ENCODE measurements at regions not wholly inside any gene's neighbourhood (a gene's known extent, or its start where the extent isn't known, plus 50 kb on each side); places are given as distances from the start of the nearest gene placed in this dataset.
"Not testable (repeated sequence)": the region's sequence is repeated elsewhere in the genome, so short reads cannot be mapped to it uniquely, and the experiment has no call there.

- Histone ChIP-seq H3K9ac (ENCODE audit: low read length) (no peak overlapping the region), H3K27ac (ENCODE audit: low read depth, low read length) (no peak overlapping the region), H3K4me3 (ENCODE audit: low read depth in 1 of 2, low read length in 2 of 2) (no peak overlapping the region)
These were observed 80.5 kb downstream of the COPRS start for GRCh38 chr17:31778523-31778922.

GRCh38 chr17:31771328-31771727 is 87.7 kb downstream of the COPRS start:
- H3K27ac ChIP-seq (ENCODE audit: low read depth, low read length) = not testable (repeated sequence)

More at GRCh38 chr17:31778523-31778922, 80.5 kb downstream of the COPRS start:
- Histone ChIP-seq H3K4me1 (ENCODE audit: insufficient read depth, low read length) (no peaks in the 10 kb centered on the region), H3K27me3 (ENCODE audit: control insufficient read depth in 1 of 2, insufficient read depth in 2 of 2, low read length in 2 of 2) (no peaks in the 10 kb centered on the region), H3K36me3 (ENCODE audit: insufficient read depth, low read length) (no peaks in the 10 kb centered on the region), H3K9me3 (ENCODE audit: low read length) (no peaks in the 10 kb centered on the region)

DNA sequence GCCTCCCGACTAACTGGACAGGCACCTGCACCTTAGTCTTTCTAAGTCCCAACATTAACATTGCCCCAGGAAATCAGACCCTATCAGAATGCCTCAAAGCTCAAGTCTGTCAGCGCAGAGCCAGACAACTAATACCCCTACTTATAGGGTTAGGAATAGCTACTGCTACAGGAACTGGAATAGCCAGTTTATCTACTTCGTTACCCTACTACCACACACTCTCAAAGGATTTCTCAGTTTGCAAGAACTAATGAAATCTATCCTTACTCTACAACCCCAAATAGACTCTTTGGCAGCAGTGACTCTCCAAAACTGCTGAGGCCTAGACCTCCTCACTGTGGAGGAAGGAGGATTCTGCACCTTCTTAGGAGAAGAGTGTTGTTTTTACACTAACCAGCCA is 88.5 kb downstream of the COPRS start:
- H3K9ac ChIP-seq (ENCODE audit: low read length); H3K27ac ChIP-seq (ENCODE audit: low read depth, low read length); H3K4me3 ChIP-seq (ENCODE audit: low read depth in 1 of 2, low read length in 2 of 2); H3K27me3 ChIP-seq (ENCODE audit: control insufficient read depth in 1 of 2, insufficient read depth in 2 of 2, low read length in 2 of 2); H3K4me1 ChIP-seq (ENCODE audit: insufficient read depth, low read length); H3K9me3 ChIP-seq (ENCODE audit: low read length); H3K36me3 ChIP-seq (ENCODE audit: insufficient read depth, low read length): not testable (repeated sequence)

More at GRCh38 chr17:31771328-31771727, 87.7 kb downstream of the COPRS start:
- H3K4me3 ChIP-seq (ENCODE audit: low read depth in 1 of 2, low read length in 2 of 2); H3K4me1 ChIP-seq (ENCODE audit: insufficient read depth, low read length); H3K36me3 ChIP-seq (ENCODE audit: insufficient read depth, low read length); H3K9ac ChIP-seq (ENCODE audit: low read length); H3K27me3 ChIP-seq (ENCODE audit: control insufficient read depth in 1 of 2, insufficient read depth in 2 of 2, low read length in 2 of 2); H3K9me3 ChIP-seq (ENCODE audit: low read length): not testable (repeated sequence)

DNA sequence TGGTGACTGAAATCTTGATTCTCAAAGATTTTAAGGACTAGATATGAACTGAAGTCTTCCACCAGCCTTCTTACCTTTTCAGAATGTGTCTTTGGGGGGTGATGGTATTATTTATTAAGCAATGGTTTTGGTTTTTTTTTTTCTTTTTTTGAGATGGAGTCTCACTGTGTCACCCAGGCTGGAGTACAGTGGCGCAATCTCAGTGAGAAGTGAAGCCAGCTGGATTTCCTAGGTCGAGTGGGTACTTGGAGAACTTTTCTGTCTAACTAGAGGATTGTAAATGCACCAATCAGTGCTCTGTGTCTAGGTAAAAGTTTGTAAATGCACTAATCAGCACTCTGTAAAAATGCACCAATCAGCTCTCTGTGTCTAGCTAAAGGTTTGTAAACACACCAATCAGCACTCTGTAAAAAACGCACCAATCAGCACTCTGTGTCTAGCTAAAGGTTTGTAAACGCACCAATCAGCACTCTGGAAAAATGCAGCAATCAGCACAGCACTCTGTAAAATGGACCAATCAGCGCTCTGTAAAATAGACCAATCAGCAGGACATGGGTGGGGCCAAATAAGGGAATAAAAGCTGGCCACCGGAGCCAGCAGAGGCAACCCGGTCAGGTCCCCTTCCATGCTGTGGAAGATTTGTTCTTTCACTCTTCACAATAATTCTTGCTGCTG is 97.1 kb downstream of the COPRS start:
- H3K27ac ChIP-seq (ENCODE audit: low read depth, low read length); H3K9me3 ChIP-seq (ENCODE audit: low read length); H3K9ac ChIP-seq (ENCODE audit: low read length); H3K27me3 ChIP-seq (ENCODE audit: control insufficient read depth in 1 of 2, insufficient read depth in 2 of 2, low read length in 2 of 2); H3K36me3 ChIP-seq (ENCODE audit: insufficient read depth, low read length); H3K4me1 ChIP-seq (ENCODE audit: insufficient read depth, low read length); H3K4me3 ChIP-seq (ENCODE audit: low read depth in 1 of 2, low read length in 2 of 2): not testable (repeated sequence)

- no peaks in the 10 kb centered on the region for H3K9me3 ChIP-seq (ENCODE audit: low read length)
These were observed 100.4 kb downstream of the COPRS start for GRCh38 chr17:31758646-31759045.

DNA sequence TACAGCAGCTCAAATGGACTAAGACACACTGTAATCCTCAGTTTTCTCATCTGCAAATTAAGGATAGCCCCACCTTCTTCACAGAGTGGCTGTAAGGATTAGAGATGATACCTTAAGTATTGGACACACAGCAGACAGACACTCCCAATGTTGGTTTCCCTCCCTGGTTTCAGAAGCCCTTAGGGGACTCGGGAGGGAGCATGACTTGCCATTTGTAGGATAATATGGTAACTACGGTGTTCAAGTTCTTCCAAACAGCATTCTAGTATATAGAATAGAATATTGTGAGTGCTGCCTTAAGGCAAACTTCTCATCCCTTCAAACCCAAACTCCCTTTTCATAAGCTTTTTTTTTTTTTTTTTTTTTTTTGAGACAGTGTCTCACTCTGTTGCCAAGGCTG is 101.9 kb downstream of the COPRS start:
- no peak overlapping the region for H3K27ac ChIP-seq (ENCODE audit: low read depth, low read length)
- no peaks in the 10 kb centered on the region for H3K27me3 ChIP-seq (ENCODE audit: control insufficient read depth in 1 of 2, insufficient read depth in 2 of 2, low read length in 2 of 2)
- no peak overlapping the region for H3K4me3 ChIP-seq (ENCODE audit: low read depth in 1 of 2, low read length in 2 of 2)
- H3K9me3 ChIP-seq (ENCODE audit: low read length) = no peaks in the 10 kb centered on the region
- H3K9ac ChIP-seq (ENCODE audit: low read length) = no peak overlapping the region
- H3K4me1 ChIP-seq (ENCODE audit: insufficient read depth, low read length) = no peaks in the 10 kb centered on the region
- no peaks in the 10 kb centered on the region for H3K36me3 ChIP-seq (ENCODE audit: insufficient read depth, low read length)

More at GRCh38 chr17:31758646-31759045, 100.4 kb downstream of the COPRS start:
- Histone ChIP-seq H3K4me1 (ENCODE audit: insufficient read depth, low read length) (no peaks in the 10 kb centered on the region), H3K36me3 (ENCODE audit: insufficient read depth, low read length) (no peaks in the 10 kb centered on the region), H3K4me3 (ENCODE audit: low read depth in 1 of 2, low read length in 2 of 2) (no peak overlapping the region), H3K27me3 (ENCODE audit: control insufficient read depth in 1 of 2, insufficient read depth in 2 of 2, low read length in 2 of 2) (no peaks in the 10 kb centered on the region), H3K9ac (ENCODE audit: low read length) (no peak overlapping the region), H3K27ac (ENCODE audit: low read depth, low read length) (no peak overlapping the region)

DNA sequence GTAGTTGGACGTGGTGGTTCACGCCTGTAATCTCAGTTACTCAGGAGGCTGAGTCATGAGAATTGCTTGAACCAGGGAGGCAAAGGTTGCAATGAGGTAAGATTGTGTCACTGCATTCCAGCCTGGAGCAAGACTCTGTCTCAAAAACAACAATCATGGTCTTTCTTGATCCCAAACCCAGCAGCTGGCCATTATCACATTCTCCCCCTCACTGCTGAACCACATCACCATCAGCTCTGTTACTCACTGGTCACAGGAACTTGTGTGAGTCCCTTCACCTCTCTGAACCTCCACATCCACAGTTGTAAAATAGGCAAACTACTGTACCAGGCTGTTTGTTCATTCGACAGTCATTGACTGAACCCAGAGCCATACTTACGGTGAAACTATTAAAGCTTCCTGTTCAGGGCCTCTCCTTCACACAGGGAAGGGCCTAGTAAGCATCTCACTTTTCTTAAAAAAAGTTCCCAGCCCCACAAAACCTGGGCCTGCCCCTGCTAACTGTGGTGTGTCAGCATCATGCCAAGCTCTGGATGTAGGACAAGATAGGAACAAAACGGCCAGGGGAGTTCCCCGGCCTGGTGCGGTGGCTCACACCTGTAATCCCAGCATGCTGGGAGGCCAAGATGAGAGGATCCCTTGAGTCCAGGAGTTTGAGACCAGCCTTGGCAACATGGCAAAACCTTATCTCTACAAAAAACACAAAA is 104.7 kb downstream of the COPRS start:
- H3K27me3 ChIP-seq (ENCODE audit: control insufficient read depth in 1 of 2, insufficient read depth in 2 of 2, low read length in 2 of 2) = no peaks in the 10 kb centered on the region
- no peak overlapping the region for H3K27ac ChIP-seq (ENCODE audit: low read depth, low read length)
- H3K4me1 ChIP-seq (ENCODE audit: insufficient read depth, low read length) = no peaks in the 10 kb centered on the region
- no peak overlapping the region for H3K9ac ChIP-seq (ENCODE audit: low read length)
- no peaks in the 10 kb centered on the region for H3K36me3 ChIP-seq (ENCODE audit: insufficient read depth, low read length)
- no peak overlapping the region for H3K4me3 ChIP-seq (ENCODE audit: low read depth in 1 of 2, low read length in 2 of 2)
- H3K9me3 ChIP-seq (ENCODE audit: low read length) = no peaks in the 10 kb centered on the region

DNA sequence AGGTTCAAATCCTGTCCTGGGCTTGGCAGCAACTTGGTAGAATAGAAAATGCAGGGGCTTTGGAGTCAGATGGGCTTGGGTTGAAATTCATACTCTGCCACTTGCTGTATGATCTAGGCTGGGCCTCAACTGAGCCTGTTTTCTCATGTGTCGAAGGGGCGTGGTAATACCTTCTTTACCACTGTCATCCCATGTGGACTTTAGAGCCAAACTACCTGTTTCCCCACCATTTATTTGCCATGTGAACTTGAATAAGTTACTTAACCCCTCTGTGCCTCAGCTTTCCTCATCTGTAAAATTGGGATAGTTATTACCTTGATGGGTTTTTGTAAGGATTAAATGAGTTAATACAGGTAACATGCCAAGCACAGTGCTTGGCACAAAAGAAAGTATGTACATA is 106.0 kb downstream of the COPRS start:
- H3K27ac ChIP-seq (ENCODE audit: low read depth, low read length) = no peak overlapping the region
- H3K9me3 ChIP-seq (ENCODE audit: low read length) = no peaks in the 10 kb centered on the region
- H3K4me3 ChIP-seq (ENCODE audit: low read depth in 1 of 2, low read length in 2 of 2) = no peak overlapping the region
- H3K36me3 ChIP-seq (ENCODE audit: insufficient read depth, low read length) = no peaks in the 10 kb centered on the region
- H3K4me1 ChIP-seq (ENCODE audit: insufficient read depth, low read length) = no peaks in the 10 kb centered on the region
- H3K9ac ChIP-seq (ENCODE audit: low read length) = no peak overlapping the region
- H3K27me3 ChIP-seq (ENCODE audit: control insufficient read depth in 1 of 2, insufficient read depth in 2 of 2, low read length in 2 of 2) = no peaks in the 10 kb centered on the region

- Histone ChIP-seq H3K4me1 (ENCODE audit: insufficient read depth, low read length) (no peaks in the 10 kb centered on the region), H3K9me3 (ENCODE audit: low read length) (no peaks in the 10 kb centered on the region), H3K27ac (ENCODE audit: low read depth, low read length) (no peak overlapping the region), H3K27me3 (ENCODE audit: control insufficient read depth in 1 of 2, insufficient read depth in 2 of 2, low read length in 2 of 2) (no peaks in the 10 kb centered on the region), H3K4me3 (ENCODE audit: low read depth in 1 of 2, low read length in 2 of 2) (no peak overlapping the region), H3K9ac (ENCODE audit: low read length) (no peak overlapping the region), H3K36me3 (ENCODE audit: insufficient read depth, low read length) (no peaks in the 10 kb centered on the region)
These were observed 106.5 kb downstream of the COPRS start for GRCh38 chr17:31752584-31752983.

DNA sequence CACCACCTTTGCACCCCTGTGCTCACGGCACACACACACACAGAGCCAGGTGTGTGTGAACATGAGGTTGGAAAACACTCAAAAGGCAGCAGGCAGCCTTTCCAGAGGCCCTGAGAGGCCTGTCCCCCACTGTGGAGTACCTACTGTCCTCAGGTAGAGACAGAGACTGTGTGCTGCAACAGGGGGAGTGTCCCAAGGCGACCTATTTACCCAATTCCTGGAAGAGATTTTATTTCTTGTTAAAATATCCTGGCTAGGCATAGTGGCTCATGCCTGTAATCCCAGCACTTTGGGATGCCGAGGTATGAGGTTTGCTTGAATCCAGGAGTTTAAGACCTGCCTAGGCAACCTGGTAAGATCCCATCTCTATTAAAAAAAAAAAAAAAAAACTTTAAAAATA is 108.5 kb downstream of the COPRS start:
- Histone ChIP-seq H3K9ac (ENCODE audit: low read length) (no peak overlapping the region), H3K36me3 (ENCODE audit: insufficient read depth, low read length) (no peaks in the 10 kb centered on the region), H3K9me3 (ENCODE audit: low read length) (no peaks in the 10 kb centered on the region), H3K27ac (ENCODE audit: low read depth, low read length) (no peak overlapping the region), H3K4me1 (ENCODE audit: insufficient read depth, low read length) (no peaks in the 10 kb centered on the region), H3K4me3 (ENCODE audit: low read depth in 1 of 2, low read length in 2 of 2) (no peak overlapping the region), H3K27me3 (ENCODE audit: control insufficient read depth in 1 of 2, insufficient read depth in 2 of 2, low read length in 2 of 2) (no peaks in the 10 kb centered on the region)

GRCh38 chr17:31748881-31749280 is 110.2 kb downstream of the COPRS start:
- no peak overlapping the region for H3K4me3 ChIP-seq (ENCODE audit: low read depth in 1 of 2, low read length in 2 of 2)
- H3K4me1 ChIP-seq (ENCODE audit: insufficient read depth, low read length) = peaks cover 10% of the 10 kb centered on the region
- no peak overlapping the region for H3K9ac ChIP-seq (ENCODE audit: low read length)
- H3K27me3 ChIP-seq (ENCODE audit: control insufficient read depth in 1 of 2, insufficient read depth in 2 of 2, low read length in 2 of 2) = no peaks in the 10 kb centered on the region
- no peaks in the 10 kb centered on the region for H3K9me3 ChIP-seq (ENCODE audit: low read length)
- no peaks in the 10 kb centered on the region for H3K36me3 ChIP-seq (ENCODE audit: insufficient read depth, low read length)
- H3K27ac ChIP-seq (ENCODE audit: low read depth, low read length) = no peak overlapping the region

All from muscle layer of colon (tissue), 2 donors.